Endometrium (tissue), 2 donors: ENCODE measurements at regions not wholly inside any gene's neighbourhood (a gene's known extent, or its start where the extent isn't known, plus 50 kb on each side); places are given as distances from the start of the nearest gene placed in this dataset.

Source experiments
- FAIRE-seq: peaks from 2 replicates; lab custom pipeline; 2012; peaks lifted over from hg19 to GRCh38; lab: Jason Lieb, UNC
- donor health status: control.
- donor health status: control.

DNA sequence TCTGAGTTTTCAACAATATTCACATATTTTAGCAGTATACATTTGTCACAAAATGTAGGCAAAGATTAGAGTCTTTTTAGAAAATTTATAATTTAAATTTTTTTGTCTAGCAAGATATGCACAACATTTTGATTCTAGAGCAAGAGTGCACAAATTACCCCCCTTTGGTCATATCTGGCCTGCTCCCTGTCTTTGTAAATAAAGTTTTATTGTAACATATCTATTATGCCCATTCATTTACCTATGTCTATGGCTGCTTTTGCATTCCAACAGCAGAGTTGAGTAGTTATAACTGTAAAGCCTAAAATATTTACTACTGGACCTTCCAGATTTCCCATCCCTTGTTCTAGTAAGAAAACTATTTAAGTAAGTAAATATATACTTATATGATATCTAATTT lies 430.7 kb downstream of the EDEM1 start:
- no peak for FAIRE-seq

DNA sequence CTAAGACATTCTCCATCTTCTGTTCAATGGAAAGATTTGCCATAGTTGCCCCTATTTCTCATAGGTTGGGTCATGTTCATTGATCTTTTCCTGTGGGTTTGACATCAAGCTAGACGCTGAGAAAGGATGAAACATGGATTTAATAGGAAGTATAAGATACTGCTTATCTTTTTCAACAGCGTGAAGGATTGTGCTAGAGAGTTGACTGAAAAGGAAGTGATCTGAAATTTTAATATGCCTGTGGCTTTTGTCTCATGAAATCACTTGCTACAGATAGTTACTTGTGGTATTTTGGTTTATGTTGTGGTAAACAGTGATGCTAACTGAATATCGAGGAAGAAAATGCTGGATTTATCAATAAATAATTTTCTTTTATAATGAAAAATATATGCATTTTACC lies 442.9 kb downstream of the EDEM1 start:
- no peak for FAIRE-seq

DNA sequence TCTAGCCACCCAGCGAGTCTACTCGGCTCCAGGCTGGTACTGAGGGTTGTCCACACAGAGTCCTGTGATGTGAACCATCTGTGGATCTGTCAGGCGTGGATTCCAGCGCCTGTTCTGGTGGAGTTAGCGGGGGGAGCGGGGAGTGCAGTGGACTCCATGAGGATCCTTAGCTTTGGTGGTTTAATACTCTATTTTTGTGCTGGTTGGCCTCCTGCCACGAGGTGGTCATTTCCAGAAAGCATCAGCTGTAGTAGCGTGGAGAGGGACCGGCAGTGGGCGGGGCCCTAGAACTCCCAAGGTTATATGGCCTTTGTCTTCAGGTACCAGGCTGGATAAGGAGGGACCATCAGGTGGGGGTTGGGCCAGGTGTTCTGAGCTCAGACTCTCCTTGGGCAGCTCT lies 446.5 kb downstream of the EDEM1 start:
- no peak for FAIRE-seq

DNA sequence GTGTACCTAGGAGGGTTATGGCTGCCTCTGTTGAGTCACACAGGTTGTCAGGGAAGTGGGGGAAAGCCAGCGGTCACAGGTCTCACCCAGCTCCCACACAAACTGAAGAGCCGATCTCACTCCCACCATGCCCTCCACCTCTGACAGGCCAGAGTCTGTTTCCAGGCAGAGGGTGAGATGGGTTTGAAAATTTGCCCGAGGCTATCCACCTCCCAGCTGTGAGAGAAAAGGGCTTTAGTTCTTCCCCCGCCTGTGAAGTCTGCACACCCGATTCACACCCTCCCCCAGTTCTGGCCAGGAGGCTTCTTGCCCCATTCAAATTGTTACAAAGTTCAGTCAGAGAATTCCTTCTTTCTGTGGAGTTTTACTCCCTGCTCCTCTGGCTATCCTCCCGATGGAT lies 446.9 kb downstream of the EDEM1 start:
- no peak for FAIRE-seq

DNA sequence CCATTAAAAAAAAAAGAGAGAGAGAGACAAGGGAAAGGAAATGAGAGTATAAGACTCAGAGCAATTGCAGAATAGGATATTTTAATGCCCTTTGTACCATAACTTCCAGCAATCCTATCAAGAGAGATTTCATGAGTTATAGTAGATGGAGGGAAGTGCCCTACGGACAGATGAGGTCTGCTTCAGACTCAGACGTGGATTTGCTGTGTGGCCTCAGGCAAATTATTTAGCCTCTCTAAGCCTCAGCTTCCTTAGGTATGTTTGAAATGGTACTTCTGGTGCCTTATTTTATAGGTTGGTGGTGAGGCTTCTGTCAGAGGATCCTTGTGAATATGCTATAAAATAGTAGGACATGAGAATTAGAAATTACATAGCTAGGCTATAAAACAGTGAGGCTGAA lies 448.2 kb downstream of the EDEM1 start:
- no peak for FAIRE-seq

DNA sequence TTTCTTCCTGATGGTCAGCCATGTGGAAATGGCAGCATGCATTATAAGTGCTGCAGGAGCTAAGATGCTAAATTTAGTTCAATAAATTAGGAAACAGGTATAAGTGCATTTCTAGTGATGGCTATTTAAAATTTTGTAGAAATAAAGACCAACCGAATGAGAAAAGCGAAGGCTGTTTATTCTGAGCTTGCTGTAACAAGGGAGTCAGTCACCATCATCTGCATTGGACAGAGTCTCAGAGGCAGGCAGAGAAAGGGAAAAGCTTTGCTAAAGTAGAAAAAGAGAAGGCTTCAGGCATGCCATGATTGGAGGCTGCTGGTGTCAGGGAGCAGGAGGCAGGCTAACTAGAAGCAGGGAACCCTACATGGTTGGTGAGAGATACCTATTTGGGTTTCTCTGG lies 451.0 kb downstream of the EDEM1 start:
- FAIRE-seq: no peak

DNA sequence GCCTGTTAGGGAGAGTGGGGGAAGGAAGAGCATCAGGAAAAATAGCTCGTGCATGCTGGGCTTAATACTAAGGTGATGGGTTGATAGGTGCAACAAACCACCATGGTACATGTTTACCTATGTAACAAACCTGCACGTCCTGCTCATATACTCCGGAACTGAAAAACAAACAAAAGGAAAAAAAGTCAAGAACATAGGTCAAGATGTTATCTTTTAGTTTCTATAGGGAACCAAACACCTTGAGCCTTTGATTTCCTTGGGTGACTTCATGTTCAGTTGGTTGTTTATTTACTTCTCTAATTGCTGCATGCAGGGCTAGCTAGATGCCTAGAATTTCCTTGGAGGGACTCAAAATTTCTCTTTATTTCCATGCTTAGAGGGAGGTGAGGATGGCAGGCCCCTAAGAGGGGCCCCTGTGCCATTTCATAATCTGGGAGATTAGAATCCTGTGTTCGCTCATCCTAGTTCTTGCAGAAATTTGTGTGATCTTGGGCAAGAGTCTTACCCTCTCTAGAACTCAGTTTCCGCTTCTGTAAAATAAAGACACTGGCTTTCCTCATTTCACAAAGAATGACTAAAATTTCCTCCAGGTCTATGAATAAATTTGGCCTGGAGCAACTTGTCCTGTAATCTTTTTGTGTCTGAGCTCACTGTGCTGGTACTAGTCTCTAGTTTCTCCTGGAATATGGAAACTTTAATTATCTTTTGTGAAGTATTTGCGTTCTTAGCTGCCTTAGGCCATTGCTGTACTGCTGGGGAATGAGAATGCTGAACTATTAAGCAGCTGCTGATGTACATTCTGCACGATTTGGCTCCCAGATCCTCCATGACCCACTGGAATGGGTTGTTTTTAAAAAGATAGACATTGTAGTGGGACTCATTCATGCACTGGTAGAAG lies 457.5 kb downstream of the EDEM1 start:
- FAIRE-seq: no peak

DNA sequence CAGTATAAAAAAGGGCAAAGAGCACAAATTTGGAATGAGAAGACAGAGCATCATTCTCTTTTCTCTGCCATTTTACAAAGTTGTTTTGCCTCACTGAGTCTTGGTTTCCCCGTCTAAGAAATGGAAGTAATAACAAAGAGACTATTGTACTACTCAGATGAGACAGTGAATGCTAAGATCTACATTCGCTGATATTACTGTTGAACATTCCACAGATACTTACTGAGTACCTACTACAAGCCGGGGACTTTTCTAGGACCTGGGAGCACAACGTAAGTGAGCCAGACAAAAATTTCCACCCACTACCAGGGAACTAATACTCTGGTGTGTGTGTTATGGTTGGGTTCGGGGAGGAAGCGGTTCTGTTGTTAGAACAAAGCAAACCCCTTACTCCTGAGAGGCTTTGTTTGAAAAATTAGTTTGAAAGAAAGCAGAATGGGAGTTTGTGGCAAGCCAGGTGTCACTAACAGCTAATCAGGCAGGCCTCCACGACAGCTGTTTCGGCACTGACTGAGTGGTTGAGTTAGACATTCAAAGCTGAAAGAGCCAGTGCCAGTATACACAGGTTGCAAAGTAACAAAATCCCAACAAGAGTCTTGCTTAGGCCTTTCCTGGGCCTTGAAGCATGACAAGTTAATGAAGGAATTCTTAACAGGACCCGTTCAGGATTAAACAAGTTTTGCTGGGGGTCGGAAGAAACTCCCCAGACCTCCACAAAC lies 458.3 kb downstream of the EDEM1 start:
- no peak for FAIRE-seq

DNA sequence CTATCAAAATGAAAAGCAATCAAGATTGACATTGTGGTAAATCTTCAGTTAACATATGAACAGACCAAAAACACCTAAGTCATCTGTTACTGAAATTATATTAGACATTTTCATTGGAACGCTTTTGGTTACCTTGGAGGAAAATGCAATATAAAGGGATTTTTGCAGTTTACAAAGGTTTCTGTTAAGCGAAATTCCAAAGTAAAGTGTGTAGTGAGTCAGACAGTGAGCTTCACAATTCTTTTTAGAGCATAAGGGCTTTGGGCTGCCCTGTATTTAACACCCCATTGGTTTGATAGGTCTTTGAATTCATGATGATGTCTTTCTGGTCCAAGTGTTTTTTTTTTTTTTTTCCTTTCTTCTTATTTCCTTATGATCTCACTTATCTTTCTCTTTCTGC lies 462.8 kb downstream of the EDEM1 start:
- FAIRE-seq: no peak

DNA sequence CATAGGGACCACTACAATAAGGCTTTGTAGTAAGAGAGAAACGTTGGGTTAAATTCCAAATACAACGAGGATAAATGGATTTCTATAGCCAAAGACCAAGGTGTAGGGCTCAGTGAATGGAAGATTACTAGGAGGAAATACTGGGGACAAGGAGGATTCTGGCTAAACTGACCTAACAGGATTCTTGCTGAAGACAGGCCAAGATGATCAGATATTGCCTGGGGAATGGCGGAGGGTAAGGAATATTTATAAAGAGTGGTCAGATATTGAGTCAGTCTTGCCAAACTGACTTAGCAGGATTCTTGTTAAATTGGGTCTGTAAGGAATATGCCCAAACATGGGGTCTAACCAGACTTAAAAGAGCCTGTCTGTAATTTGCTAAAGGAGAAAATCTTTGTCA lies 463.8 kb downstream of the EDEM1 start:
- FAIRE-seq: no peak

DNA sequence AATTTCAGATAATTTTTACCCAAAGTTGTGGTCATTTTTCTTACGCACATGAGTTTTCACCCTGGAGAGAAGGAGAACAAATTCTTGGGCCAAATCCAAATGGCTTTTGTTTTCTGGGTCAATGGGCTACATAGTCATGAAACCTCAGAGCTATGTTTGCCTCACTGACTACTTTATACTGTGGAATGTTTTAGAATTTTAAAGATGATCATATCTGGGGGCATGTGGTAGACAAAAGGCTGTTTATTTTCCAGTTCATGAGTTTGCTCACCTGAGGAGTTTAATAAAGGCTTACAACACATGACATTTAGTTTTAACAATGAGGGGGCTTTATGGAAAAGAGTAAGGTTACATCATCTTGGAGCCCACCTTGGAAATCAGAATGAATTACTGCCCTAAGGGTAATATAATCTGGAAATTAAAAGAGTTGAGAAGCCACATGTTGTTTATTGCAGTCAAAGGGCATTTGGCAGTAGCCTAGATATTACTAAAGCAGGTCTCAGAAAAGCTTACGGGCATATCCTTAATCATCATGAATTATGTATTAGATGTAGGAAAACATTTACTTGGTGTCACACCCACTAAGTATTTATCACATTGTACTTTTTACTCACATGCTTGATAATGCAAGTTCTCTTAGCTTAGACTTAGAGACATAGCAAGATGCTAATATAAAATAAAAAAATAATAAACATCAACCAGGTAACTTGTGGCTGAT lies 466.1 kb downstream of the EDEM1 start:
- FAIRE-seq: no peak

DNA sequence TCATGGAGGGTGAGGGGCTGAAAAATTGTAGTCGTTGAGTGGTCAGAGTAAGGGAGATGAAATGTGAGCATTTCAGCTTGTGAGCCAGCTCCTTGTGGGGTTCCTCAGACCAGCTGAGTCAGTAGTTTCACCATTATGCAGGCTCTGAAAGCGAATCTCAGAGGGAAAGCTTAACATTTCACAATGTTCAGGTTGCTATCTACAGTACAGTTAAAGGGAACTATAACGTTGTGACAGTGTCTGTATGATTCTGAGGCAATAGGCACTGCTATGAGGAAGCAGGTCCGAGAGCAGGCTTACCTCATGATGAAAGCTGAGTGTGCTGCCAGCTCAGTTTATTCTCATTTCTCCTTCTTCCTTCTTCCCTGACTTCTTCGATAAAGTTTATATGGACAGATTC lies 469.6 kb downstream of the EDEM1 start:
- FAIRE-seq: no peak

DNA sequence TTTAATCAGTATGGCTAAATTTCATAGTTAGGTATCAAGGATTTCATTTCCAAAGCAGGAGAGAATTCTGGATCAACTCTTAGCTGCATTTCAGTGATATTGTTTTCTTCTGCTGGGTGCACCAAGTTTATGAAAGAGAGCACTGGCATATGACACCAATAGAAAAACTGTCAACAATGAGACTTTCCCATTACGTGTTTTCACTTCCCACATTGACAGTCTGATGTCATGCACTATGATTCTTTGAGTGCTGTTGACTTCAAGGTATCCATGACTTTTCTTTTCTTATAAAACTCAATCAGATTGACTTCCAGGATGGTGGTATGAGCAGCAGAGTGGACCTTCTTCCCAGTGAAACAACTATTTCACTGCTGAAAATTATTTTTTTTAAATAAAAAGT lies 476.1 kb downstream of the EDEM1 start:
- no peak for FAIRE-seq

DNA sequence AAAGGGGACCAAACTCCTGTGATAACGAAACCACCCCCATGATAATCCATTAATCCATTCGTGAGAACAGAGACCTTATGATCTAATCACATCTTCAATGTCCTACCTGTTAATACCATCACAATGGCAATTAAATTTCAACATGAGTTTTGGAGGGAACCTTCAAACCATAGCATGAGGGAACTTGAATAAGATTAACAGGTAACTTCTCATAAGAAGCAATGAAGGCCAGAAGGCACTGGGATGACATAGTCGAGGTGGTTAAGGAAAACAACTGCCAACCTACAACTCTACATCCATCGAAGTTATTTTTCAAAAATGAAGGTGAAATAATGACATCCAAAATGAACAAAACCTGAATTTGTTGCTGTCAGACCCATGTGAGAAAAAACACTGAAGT lies 478.9 kb downstream of the EDEM1 start:
- FAIRE-seq: no peak

DNA sequence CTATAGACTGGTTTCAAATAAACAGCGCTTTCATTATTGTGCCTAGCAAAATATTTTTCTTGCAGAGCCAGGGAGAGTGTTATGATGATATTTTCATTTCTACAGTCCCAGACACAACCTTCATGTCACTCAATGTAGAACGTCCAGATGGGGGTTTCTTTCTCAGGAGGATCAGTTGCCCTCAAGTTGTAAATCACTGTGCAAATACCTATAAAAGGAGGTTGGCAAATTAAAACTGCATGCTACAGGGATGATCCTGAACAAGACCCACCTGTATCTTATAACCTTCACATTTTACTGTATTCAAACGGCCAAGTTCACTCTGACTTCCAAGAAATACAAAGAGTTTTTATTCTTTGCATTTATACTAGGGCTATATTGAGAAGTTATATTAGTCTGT lies 486.0 kb downstream of the EDEM1 start:
- FAIRE-seq: no peak

DNA sequence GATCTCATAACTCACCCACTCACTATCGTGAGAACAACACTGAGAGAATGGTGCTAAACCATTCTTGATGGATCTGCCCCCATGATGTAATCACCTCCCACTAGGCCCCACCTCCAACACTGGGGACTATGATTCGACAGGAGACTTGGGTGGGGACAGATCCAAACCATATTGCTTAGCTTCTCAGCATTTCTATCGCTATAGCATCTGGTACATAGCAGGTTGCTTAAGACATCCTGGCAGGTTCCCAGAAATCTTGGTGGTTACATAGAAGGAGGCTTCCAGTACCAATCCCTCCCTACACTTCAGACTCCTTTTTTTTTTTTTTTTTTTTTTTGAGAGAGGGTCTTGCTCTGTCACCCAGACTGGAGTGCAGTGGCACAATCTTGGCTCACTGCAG lies 487.8 kb downstream of the EDEM1 start:
- no peak for FAIRE-seq

DNA sequence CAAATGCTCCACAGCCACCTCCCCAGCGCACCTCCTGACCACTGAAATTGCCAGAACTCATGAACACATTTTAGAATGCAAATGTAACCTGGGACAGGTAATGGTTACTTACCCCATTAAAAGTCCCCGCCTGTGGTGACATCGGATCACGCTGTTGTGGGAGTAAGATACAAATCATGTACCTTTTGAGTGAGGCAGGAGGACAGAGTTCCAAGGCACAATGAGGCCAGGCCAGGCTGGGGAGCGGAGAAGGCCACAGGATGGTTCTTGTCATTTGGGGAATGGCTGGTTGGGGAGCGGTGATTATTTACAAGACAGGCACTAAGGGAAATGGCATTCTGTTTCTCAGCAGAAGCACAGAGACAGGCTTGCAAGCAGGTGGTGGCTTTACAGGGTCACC lies 490.0 kb downstream of the EDEM1 start:
- no peak for FAIRE-seq

DNA sequence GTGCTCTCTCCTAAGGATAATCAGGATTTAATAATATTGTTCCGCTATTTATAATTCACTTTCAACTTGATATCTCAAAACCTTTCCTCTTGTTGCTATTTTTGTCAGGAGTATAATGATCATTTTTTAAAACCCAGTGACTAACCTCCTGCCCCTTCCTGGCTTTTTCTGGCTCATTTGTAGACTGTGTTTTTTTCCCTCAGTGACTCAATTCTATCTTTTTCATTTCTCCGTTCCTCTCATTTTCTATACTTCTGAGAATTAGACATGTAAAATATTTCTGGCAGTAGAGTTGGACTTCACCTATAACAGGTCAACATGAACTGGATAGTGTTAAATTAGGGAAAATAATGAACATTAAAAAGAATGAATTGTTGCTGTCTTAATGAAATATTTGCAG lies 490.7 kb downstream of the EDEM1 start:
- FAIRE-seq: no peak

DNA sequence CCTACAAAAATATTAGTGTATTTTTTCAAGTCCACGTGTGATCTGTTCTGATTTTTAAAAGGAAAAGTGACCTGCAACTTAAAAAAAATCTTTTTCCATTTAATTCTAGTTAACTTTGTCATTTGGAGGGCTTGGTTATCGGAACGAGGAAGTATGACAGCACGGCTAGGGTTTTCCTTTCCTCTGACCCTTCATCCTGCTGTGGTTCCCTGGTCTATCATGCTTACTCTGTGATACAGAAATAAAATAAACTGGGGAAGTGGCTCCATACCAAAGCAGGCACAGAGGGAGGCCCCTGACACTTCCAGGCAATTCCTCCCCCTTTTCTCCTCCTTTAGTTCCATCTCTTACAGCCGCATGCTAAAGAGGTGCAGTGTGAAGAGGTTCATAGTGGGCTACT lies 491.3 kb downstream of the EDEM1 start:
- FAIRE-seq: no peak

DNA sequence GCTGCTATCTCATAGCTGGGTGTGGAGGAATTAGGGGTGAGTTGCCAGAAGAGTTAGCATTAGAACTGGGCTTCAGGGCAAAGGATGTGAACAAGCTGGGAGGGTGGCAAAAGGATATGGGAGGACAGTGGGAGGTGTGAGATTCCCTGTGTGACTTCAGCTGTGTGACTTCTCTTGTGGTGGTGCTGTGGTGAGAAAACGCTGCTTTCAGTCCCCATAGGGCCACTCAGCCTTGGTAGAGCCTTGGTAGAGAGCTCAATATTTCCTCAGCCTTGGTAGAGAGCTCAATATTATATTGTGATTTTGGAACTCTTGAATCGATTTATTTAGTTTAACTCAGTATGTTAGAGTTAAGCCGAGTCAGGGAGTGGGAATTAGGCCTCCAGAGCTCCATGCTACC lies 499.7 kb downstream of the EDEM1 start:
- no peak for FAIRE-seq

DNA sequence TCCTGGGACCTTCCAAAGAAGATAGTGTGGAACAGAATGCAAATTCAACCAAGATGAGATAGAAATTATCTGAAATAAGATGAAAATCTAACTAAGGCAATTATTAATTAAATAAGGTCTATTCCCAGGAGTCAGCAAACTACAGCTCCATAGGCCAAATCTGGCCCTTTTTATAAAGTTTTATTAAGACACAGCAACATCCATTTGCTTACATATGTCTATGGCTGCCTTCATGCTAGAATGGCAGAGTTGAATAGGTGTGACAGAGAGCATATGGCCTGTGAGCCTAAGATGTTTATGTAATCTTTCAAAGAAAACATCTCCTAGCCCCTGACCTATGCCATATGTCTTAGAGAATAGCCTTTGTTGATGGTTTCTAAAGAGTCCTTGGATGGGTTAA lies 503.0 kb downstream of the EDEM1 start:
- FAIRE-seq: no peak

DNA sequence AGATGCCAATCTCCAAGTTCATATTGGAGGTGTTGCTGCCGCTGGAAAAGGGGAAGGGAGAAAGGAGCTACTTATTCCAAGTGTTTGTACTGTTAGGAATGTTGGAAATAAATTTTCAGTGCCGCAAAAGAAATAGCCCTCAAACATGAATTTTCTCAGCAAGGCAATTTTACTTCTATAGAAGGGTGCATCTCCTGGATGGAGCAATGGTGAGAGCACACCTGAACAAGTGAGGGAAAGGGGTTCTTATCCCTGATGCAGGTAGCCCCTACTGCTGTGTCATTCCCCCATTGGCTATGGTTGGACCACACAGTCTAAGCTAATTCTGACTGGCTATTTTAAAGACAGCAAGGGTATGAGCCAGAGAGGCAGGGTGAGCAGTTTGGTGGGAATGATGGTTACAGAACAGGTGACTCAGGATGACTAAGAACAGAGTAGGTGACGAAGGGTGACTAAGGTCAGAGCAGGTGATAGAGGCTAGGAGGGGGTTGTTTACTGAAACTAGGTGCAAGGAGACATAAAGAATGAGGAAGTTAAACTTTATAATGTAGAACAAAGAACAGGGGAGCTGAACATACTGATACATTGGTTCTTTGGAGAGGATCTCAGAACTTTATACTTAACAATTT lies 503.5 kb downstream of the EDEM1 start:
- no peak for FAIRE-seq

DNA sequence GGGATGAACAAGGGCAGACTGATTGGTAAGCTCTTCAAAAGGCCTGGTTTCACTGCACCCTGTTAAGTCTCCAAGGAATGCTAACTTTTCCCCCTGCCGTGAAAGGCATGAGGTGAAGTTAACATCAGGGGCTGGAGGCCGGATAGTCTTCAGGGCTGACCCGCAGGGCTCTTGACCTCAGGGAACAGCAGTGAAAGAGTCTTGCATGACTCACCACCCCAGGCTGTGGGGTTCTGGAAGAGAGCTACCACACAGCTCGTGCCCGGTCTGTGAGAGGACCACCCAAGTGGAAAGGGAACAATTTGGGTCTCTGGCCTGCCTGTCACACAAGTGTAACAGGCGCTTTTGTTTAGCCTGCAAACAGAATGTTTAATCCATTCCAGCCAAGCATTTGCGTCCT lies 504.9 kb downstream of the EDEM1 start:
- no peak for FAIRE-seq
